NCI-H345 treated with DMSO at 0.1 percent for 48 hours (cell line): ENCODE measurements at regions not wholly inside any gene's neighbourhood (a gene's known extent, or its start where the extent isn't known, plus 50 kb on each side); places are given as distances from the start of the nearest gene placed in this dataset.

Source experiments
- DNase-seq: peaks from one replicate; lab custom pipeline; 2025; ENCODE audit not compliant: unreplicated experiment; lab: John Stamatoyannopoulos, UW

DNA sequence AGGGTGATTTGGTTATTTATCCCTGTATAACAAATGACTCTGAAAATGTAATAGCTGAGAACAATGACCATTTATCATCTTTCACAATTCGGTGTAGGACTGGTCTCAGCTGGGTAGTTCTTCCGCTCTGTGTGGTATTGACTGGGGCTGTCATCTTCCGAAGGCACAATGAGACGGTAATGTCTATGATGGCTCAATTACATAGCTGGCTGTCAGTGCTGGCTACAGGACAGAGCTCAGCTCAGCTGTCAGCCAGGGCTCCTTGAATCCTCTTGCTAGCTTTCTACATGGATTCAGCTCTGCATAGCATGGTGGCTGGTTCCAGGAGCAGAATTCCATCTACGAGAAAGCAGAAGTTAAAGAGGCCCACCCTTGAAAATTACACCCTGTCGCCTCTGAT lies 483.8 kb downstream of the TDRD15 start:
- no peak for DNase-seq

DNA sequence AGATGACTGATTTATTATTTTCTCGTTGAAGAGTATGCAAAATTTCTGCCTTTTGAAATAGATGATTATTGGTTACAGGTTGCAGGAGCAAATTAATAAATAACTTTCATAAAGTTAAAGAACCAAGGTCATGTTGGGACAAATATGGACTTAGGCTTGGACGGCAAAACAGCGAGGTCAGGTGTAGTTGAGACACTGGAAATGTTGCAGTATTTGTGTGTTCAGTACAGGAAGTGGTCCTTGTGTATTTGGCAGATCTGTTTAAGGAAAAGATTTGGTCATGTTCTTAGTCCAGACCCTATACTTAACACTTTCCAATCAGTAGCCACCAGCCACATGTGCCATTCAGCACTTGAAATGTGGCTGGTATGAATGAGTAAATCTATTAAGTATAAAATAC lies 486.5 kb downstream of the TDRD15 start:
- no peak for DNase-seq

DNA sequence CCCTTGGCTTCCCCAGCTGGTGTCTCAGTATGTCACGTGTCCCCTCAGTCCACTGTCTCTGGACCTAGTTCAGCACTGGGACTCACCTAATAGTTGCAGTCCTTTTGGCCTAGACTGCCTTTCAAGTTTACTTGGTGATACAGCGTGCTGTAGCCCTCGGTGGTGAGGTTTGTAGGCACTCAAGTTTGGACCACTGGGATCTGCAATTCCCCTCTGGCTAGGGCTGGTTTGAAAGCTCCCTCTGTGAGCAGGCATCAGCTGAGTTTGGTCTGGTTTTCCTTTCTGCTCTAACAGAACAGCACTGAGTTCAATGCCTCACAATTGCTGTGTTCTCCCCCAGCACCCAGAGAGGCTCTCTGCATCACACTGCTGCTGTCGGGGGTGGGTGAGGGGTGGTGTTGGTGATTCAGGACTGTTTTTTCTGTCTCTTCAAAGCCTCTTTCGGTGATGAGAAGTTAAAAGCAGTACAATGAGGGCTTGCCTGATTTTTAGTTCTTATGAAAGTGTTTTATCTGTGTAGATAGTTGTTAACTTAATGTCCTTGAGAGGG lies 494.2 kb downstream of the TDRD15 start:
- DNase-seq, result no peak

DNA sequence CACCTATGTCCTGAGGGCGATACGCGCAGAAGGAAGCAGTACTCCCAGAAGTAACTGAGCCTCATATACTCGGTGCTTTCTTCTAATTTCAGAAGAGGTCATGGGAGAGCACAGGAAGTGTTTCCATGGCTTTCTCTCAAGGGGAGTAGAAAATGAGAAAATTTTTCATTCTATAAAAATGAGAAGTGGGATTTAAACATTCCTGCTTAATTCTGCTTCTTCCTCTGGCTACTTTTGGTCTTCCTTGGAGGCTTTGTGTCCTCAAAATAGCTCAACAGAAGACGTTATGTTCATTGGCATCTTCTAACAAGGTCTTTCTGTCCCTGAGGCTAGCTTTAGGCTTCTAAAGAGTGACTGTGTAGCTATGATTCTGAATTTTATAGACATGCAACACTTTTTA lies 497.0 kb downstream of the TDRD15 start:
- DNase-seq, result no peak

DNA sequence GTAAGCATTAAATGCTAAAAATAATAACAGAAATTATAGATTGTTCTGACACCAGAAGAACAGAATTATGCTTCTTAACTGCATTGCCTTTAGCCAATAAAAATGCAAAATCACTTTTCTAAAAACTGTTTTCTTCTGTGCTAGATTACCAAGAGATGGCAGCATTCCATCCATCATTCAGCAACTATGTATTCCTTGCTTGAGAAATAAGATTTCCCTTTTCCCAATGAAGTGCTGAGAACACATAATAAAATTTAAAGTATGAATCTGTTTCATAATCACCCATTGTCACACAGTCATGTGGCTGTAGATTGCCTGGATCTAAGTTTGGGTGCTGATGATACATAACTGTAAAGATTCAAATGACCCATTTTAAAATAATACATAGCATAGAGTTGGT lies 504.2 kb downstream of the TDRD15 start:
- no peak for DNase-seq

DNA sequence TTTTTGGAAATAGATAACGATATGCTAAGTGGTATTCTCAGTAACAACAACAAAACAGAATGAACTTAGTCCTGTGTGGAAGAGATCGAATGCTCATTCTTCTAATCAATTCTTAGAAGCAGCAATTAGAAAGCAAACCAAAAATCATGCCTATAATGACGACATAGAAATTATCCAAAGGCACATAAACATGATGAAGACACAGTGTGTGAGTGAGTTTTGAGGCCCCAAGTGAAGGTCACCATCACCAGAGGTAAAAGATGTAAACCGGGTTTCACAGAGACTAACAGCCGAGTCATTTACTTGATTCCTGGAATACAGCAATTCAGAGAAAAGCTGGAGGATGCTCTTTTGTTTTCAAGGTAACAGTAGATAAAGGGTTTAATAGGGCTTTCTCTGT lies 509.2 kb downstream of the TDRD15 start:
- no peak for DNase-seq

DNA sequence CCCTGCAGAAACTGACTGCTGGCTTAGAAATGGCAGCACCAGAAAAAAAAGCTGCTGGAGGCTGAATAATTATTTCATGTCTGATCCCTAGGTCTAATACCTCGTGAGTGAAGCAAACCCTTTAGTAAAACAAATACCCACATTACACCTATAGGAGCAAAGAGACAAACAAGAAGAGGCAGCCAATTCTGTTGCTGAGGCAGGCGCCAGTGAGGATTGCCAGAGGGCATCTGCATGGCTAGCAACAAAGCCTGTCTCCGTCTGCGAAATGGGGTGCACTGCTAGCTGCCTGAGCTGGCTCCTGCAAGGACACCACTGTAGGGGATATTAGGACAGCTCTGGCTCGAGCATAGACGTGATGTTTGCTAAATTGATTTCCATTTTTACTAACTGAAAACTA lies 509.7 kb downstream of the TDRD15 start:
- DNase-seq, result no peak

DNA sequence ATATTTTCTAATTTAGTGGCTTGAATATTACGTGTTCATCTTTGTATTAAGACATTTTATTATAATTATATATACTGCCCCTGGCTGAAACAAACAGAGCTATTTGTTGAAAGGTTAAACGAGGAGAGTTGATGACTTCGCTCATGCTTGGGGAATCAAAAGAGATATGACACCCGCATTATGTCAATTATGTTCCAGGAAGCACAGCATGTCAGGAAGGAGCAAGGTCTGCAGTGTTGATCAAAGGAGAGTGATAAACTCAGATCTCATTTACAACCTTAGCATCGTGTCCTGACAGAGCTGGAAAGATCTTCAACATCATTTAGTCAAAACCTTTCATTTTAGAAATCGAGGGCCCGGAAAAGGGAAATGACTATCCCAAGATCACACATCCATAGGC lies 510.1 kb downstream of the TDRD15 start:
- no peak for DNase-seq

DNA sequence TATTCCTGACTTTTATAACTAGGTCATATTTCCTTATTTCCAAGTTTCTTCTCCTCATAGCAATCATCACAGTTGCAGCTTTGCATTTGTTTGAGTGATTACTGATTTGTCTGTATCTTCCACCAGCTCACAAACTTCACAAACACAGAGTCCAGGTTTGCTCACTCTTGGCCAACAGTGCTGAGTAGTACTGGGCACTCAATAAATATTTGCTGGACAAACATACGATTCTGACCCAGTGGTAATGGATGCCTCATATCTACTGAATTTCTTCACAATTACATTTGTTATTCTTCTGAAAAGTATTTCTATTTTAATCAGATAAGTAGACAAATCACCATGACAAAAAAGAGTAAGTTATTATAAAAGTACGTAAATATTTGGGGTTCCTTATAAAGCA lies 516.3 kb downstream of the TDRD15 start:
- DNase-seq, result no peak

DNA sequence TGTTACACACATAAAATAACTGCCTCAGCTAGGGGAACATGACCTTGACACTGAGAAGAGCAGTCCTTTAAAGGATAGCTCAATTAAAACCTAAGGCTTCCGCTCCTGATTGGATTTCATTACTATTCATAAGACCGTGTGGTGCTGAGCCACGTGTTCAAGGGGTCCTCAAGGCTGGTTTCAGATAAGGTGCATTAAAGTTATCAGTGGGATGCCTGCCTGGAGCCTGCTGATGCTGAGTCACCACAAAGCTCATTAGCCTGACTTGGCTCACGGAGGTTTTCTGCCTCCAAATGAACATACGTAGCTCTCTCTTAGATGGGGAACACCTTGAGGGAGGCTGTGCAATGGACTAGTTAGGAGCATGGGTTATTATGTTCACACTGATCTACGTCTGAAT lies 518.9 kb downstream of the TDRD15 start:
- DNase-seq, result no peak

DNA sequence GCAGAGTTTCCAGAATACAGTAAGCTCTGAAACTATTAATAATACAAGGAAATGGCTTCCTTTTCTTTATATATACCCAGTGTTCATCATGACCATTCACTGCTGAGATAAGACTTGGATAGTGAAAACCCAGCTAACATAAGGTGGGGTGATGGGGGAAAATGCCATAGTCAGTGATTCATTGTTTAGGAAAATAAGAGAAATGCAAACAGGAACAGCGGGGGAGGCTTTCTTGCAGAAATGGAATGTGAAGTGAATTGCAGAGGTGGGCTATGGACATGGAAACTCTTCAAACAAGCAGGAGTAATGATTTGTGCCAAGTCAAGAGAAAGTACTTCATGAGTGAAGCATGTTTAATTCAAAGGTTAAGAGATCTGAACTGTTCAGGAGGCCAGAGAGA lies 519.4 kb downstream of the TDRD15 start:
- no peak for DNase-seq

DNA sequence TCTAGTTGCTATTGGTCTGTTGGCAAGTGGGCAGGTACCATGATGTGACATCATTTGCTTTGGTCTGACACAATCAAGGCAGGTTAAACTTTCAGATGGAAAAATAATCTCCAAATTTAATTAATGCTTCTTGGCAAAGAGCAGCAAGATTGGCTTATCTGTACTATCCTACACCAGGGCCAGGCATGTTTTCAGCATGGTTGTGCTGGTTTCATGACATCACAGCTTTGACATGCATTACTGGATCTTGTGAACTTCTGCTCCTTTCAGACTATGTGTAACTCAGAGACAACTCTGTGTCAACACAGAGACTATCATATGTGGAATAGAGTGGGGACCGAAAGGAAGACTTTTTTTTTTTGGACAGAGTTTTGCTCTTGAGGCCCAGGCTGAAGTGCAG lies 520.5 kb downstream of the TDRD15 start:
- DNase-seq, result no peak

DNA sequence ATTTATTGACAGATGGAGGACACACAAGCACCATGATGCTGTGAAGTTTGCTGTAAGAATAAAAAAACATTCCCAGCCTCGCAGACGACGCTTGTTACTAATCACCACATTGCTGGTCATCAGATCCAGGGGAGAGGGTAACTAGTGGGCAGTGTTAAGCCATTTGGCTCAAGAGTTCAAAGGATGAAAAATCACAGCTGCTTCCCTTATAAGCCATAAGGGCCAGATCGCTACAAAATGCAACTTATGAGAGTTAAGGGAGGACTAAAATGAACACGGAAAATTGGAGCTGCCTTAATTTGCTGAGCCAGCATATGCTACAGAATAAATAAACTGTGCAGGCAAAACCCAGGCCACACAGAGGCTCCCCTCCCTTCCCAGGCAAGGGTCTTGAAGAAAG lies 522.6 kb downstream of the TDRD15 start:
- no peak for DNase-seq

DNA sequence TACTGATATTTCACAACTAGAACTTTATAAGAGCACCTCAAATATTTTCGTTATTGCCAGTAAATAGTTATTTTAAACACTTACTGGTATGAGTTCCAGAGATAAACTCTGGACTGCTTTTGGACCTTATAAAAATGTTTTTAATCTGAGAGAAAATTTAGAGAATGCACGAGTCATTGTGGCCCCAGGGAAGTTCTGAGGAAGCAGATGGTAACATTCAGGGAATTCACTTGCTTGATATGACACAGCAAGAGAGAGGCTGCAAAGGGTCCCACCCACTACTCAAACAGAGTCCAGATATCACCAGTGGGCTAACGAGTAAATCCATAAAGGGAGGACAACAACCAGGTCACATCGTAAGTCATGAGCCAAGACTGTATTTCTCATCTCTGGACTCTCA lies 526.8 kb downstream of the TDRD15 start:
- no peak for DNase-seq

DNA sequence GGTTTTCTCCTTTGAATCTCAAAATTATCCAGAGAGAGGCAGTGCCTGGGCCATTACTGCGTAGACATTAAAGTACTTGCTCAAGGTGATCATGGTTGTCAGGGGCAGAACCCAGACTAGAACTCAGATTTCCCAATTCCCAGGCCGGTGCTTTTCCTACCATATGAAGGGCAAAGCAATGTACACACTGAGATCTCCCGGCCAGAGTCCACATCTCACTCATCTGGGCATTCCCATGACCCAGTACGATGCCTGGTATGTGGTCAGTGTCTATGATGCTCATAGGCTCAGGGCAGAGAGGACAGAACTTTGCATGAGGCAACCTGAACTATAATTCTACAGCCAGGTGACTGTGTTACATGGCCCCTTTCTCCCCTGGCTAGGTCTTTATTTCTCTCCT lies 531.4 kb downstream of the TDRD15 start:
- no peak for DNase-seq

DNA sequence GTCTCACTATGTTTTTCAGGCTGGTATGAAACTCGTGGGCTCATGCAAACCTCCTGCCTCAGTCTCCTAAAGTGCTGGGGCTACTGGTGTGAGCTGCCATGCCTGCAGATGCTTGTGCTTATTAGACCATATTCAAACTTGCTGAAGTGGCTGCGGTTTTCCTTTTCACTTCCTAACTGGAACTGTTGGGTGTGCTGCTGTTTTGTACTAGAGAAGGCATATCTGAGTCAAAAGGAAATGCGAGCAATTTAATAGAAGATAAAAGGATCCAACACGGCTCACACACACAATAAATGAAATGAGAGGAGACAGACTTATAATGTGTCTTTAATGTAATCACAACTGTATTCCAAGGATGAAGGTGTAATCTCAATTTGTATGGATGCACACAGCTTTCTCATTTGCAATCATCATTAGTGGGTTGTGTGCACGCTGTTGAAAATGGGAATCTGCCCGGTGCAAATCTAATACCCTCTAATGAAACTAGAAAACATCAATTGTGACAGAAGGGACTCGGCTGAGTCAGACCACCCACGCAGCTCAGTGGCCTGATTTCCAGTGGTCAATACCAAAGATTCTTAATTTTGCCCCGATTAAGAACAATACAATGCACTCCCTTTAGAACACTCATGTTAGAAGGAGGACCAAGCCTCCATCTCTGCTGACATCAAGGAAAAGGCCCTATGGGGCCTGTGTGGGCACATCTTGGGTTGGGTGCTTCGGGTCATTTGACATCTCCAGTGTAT lies 532.7 kb downstream of the TDRD15 start:
- no peak for DNase-seq

DNA sequence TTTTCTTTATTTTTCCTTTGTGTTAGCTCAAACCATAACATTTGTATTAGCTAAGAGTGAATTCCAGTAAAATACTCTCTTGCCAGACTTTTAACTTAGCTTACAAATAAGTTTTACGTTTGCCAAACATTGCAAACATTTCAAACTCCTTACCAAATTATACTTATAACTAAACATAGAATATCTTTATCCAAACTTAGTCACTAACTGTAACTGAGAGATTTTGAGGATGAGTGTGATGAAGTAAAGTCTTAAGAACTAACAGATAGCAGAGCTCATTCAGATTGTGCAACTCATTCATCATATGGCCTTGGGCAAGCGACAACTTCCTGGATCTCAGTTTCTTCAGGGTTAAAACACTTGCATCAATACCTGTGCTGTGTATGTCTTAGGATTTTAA lies 533.7 kb downstream of the TDRD15 start:
- DNase-seq, result no peak

DNA sequence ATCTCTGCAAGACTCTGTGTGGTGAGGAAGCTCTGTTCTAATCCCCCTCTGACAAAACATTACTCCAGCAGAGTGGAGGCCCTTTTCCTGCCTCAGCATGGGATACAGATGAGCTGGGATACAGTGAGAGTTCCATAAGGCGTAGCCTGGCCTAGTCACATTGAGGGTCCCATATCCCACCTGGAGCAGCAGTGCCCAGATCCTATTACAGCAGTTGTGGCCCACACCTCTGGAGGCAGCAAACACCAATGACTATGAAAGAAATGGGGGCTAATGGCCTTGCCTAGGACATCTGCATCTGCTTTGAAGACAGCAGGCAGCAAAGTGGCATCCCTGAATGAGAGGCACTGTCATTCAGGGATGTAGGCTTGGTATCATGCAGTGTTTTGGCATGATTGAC lies 534.5 kb downstream of the TDRD15 start:
- no peak for DNase-seq

DNA sequence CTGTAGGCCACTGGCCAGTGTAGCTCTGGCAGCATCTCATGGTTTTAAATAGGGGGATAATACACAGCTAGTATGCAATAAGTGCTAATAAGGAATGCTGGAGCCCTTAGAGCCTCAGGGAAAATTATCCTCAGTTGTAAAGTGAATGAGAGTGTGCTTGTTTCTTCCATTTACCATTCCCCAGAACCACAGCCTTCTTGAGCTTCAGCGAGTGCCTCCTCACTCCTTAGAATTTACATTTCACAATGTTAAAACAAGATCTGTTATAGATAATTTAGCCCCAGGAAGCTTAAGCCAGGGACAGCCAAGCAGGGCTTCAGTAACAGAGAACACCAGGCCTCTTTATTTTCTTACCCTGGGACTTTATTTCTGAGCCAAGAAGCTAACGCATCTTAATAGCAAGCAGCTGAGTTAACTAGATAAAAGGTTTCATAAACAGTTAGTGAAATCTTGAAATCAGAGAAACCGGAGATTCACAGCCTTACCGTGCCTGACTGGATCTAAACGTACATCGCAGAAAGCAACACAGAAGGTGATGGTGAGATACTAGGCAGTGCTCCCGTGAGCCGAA lies 535.2 kb downstream of the TDRD15 start:
- DNase-seq, result no peak

DNA sequence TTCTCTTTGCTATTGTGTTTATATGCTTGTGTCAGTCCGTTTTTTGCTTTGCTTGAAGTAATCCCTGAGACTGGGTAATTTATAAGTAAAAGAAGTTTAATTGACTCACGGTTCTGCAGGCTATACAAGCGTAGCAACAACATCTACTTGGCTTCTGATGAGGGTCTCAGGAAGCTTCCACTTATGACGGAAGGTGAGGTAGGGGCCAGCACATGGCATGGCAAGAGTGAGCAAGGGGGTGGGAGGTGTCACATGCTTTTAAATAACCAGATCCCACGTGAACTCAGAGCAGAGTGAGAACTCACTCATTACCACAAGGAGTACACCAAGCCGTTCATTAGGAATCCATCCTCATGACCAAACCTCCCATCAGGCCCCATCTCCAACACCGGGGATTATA lies 540.3 kb downstream of the TDRD15 start:
- no peak for DNase-seq

DNA sequence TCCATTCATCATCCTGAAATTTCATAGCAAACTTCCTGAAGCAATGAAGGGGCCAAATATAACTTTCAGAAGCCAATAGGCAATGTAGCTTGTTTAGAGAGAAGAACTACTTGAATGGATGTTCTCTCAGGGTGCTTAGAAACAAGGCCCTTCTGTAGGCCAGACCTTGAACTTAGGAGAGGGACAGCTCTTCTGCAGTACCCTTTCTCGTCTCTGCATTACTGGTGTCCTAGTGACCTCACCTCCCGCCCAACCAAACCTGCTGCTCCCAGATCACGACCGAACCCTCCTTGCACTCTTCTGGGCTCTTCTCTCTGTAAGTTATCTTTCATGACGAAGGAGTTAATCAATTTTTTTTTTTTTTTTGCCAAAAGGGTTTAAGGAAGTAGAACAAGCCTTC lies 543.9 kb downstream of the TDRD15 start:
- DNase-seq, result no peak

DNA sequence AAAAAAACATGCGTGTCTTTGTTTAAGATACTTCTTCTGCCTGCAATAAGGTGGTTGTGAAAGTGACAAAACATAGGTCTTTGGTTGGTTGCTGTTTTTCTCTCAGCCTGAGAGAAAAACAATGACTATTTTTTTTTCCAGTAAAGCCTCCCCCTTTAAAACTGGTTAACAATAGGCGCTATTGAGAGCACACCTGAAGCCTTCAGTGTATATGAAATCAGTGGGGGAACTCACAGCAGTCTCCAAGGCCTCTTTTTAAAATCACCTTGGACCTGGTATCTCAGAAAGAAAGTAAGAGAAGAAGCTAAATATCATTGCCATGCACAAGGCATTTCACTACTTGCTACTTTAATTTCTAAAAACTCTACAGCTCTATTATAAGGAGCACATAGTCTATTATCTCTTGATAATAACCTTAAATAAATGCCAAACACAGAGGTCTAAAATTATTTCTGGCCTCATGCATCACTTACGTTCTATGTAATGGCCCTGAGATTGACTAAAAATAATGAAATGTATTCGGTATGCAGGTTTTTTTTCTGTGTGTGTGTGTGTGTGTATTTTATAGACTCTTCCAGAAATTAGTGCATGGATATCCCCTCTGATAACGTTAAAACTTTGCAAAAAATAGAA lies 544.4 kb downstream of the TDRD15 start:
- DNase-seq, result no peak
